ENCODE measurements at regions not wholly inside any gene's neighbourhood (a gene's known extent, or its start where the extent isn't known, plus 50 kb on each side); places are given as distances from the start of the nearest gene placed in this dataset.

- Histone ChIP-seq H3K9me3 (no peaks in the 10 kb centered on the region), H3K27ac (no peak overlapping the region), H3K36me3 (no peaks in the 10 kb centered on the region), H3K4me3 (ENCODE audit: low read depth in 1 of 2, low read length in 1 of 2) (no peak overlapping the region), H3K4me1 (ENCODE audit: control insufficient read depth in 1 of 2, insufficient read depth in 1 of 2, low read depth in 1 of 2, low read length in 1 of 2) (no peaks in the 10 kb centered on the region), H3K27me3 (no peaks in the 10 kb centered on the region)
- TF ChIP-seq, protein P1, sequence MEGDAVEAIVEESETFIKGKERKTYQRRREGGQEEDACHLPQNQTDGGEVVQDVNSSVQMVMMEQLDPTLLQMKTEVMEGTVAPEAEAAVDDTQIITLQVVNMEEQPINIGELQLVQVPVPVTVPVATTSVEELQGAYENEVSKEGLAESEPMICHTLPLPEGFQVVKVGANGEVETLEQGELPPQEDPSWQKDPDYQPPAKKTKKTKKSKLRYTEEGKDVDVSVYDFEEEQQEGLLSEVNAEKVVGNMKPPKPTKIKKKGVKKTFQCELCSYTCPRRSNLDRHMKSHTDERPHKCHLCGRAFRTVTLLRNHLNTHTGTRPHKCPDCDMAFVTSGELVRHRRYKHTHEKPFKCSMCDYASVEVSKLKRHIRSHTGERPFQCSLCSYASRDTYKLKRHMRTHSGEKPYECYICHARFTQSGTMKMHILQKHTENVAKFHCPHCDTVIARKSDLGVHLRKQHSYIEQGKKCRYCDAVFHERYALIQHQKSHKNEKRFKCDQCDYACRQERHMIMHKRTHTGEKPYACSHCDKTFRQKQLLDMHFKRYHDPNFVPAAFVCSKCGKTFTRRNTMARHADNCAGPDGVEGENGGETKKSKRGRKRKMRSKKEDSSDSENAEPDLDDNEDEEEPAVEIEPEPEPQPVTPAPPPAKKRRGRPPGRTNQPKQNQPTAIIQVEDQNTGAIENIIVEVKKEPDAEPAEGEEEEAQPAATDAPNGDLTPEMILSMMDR (IDR thresholded peaks at IDR 0.05) = no peak
These were observed 190.5 kb upstream of the GALNTL6 start for GRCh38 chr4:171622729-171623128.

DNA sequence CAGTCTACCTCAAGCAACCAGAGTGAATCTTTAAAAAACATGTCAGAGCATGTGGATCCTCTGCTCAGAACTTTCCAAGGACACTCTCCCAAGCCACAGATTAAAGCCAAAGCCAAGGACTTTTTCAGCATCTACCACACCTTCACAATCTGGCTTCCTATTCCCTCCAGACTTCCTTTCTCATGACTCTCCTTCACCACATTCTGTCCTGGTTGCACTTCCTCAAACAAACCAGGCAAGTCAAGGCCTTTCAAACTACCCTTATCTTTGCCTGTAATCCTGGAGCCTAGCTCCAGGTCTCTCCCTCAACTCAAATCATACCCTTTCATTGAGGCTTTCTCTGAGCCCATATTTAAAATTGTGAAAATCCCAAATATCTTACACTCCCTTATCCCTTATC is 191.6 kb upstream of the GALNTL6 start:
- Histone ChIP-seq H3K27ac (no peak overlapping the region), H3K27me3 (no peaks in the 10 kb centered on the region), H3K4me1 (ENCODE audit: control insufficient read depth in 1 of 2, insufficient read depth in 1 of 2, low read depth in 1 of 2, low read length in 1 of 2) (no peaks in the 10 kb centered on the region), H3K9me3 (no peaks in the 10 kb centered on the region), H3K4me3 (ENCODE audit: low read depth in 1 of 2, low read length in 1 of 2) (no peak overlapping the region), H3K36me3 (no peaks in the 10 kb centered on the region)
- TF ChIP-seq, protein P1 (IDR thresholded peaks at IDR 0.05) = no peak

DNA sequence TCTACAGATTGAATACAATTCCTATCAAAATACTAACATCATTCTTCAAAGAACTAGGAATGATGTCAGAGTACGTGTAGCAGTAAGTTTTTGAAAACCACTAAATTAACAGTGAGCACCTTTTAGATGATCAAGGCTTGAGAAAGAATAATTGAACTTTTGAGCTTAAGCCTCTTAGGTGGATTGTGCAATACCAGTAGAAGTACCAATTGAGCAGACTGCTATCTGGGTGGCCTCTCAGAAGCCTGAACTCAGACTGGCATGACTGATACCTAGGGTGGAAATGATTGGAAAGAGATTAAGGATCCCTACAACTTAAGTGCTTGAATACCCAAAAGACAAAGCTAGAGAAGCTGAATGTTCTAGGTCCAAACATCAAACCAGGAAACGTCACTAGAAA is 200.3 kb upstream of the GALNTL6 start:
- TF ChIP-seq, protein P1 (IDR thresholded peaks at IDR 0.05) = no peak
- H3K9me3 ChIP-seq = peaks cover 4% of the 10 kb centered on the region
- no peak overlapping the region for H3K4me3 ChIP-seq (ENCODE audit: low read depth in 1 of 2, low read length in 1 of 2)
- H3K27ac ChIP-seq = no peak overlapping the region
- H3K36me3 ChIP-seq = no peaks in the 10 kb centered on the region
- H3K4me1 ChIP-seq (ENCODE audit: control insufficient read depth in 1 of 2, insufficient read depth in 1 of 2, low read depth in 1 of 2, low read length in 1 of 2) = no peaks in the 10 kb centered on the region
- H3K27me3 ChIP-seq = no peaks in the 10 kb centered on the region

GRCh38 chr4:171602638-171603355 is 210.4 kb upstream of the GALNTL6 start:
- Histone ChIP-seq H3K4me1 (ENCODE audit: control insufficient read depth in 1 of 2, insufficient read depth in 1 of 2, low read depth in 1 of 2, low read length in 1 of 2) (no peaks in the 10 kb centered on the region), H3K27me3 (no peaks in the 10 kb centered on the region), H3K9me3 (no peaks in the 10 kb centered on the region), H3K36me3 (no peaks in the 10 kb centered on the region), H3K27ac (no peak overlapping the region), H3K4me3 (ENCODE audit: low read depth in 1 of 2, low read length in 1 of 2) (no peak overlapping the region)
- TF ChIP-seq, protein P1 (IDR thresholded peaks at IDR 0.05) = no peak

DNA sequence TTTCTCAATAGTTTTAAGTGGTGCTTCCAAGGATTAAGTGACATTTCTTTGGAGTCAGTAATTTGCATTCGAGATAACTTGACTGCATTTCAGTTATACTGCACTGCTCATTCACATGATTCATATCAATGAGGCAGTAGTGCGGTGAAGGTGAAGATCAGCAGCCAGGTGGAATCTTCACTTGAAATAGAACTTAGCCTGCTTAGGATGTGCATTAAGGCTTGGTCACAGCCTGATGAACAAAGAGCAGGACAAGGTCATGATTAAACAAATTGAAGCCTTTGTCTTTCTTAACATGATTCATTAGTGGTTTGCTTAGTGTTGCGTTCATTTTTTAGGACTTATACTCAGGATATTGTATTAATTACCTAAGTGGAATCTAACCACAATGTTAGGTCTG is 212.1 kb upstream of the GALNTL6 start:
- Histone ChIP-seq H3K36me3 (no peaks in the 10 kb centered on the region), H3K4me1 (ENCODE audit: control insufficient read depth in 1 of 2, insufficient read depth in 1 of 2, low read depth in 1 of 2, low read length in 1 of 2) (no peaks in the 10 kb centered on the region), H3K9me3 (no peaks in the 10 kb centered on the region), H3K4me3 (ENCODE audit: low read depth in 1 of 2, low read length in 1 of 2) (no peak overlapping the region), H3K27me3 (no peaks in the 10 kb centered on the region), H3K27ac (no peak overlapping the region)
- TF ChIP-seq, protein P1 (IDR thresholded peaks at IDR 0.05) = no peak
